ENCODE measurements at regions not wholly inside any gene's neighbourhood (a gene's known extent, or its start where the extent isn't known, plus 50 kb on each side); places are given as distances from the start of the nearest gene placed in this dataset.

GRCh38 chr2:128686881-128687555 lies 368.4 kb upstream of the HS6ST1 start:
- no peak for DNase-seq (ENCODE audit: low read depth in 2 of 2)

- no peak for DNase-seq (ENCODE audit: low read depth in 2 of 2)
These were observed 368.9 kb upstream of the HS6ST1 start for GRCh38 chr2:128687565-128687964.

GRCh38 chr2:128689971-128690370 lies 371.3 kb upstream of the HS6ST1 start:
- DNase-seq (ENCODE audit: low read depth in 2 of 2): no peak

DNA sequence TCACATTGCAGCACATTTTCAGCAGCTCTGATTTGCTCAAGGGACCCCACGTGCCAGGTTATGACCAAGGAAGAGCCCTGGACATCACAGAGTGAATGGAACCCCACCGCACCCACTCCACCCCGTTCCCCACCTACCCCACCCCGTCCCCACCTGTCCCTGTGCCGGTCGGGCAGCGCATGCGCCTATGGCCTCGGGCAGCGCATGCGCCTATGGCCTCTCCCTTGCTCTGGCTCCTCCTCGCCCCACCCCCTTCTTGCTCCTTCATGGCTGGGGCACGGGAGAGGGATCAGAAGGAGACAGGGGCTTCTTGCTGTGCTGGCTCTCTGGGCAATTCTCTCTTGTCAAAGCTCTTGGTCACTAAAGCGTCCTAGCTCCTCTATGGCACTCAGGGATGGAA lies 371.8 kb upstream of the HS6ST1 start:
- DNase-seq (ENCODE audit: low read depth in 2 of 2): no peak

DNA sequence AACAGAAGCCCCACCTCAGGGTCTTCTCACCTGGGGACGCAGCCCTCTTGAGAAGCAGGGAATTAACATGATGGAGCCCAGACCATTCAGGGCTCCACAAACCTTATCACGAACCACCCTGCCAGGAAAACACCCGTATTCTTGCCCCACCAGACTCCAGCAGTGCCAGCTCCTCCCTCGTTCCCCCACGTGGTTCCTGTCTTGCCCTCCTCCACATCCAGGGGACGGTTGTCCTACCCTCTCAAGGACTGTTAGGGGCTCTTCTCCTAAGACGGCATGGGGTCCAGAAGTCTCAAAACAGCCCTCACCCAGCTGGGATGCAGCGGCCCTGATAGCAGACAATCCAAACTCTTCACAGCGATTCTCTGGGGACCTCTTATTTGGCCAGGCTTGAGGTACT lies 372.2 kb upstream of the HS6ST1 start:
- DNase-seq (ENCODE audit: low read depth in 2 of 2): no peak

GRCh38 chr2:128691526-128691925 lies 372.9 kb upstream of the HS6ST1 start:
- no peak for DNase-seq (ENCODE audit: low read depth in 2 of 2)

- no peak for DNase-seq (ENCODE audit: low read depth in 2 of 2)
These were observed 374.5 kb upstream of the HS6ST1 start for GRCh38 chr2:128692895-128693742.

DNA sequence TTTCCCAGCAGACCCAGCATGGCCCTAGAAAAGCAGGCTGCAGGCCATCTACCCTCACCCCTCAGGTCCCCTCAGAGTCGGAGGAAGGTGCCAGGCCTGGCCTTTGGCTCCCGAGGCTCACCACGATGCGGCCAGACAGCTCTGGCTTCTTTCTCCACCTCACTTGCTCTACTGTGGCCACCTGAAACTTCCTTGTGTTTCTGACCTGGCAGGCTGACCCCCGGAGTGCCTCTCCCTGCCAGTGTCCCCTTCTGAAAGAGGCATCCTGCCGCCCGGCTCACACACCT lies 375.0 kb upstream of the HS6ST1 start:
- no peak for DNase-seq (ENCODE audit: low read depth in 2 of 2)

GRCh38 chr2:128695646-128696220 lies 377.1 kb upstream of the HS6ST1 start:
- DNase-seq (ENCODE audit: low read depth in 2 of 2): no peak

GRCh38 chr2:128696421-128696820 lies 377.8 kb upstream of the HS6ST1 start:
- no peak for DNase-seq (ENCODE audit: low read depth in 2 of 2)

- DNase-seq (ENCODE audit: low read depth in 2 of 2): no peak
These were observed 382.8 kb upstream of the HS6ST1 start for GRCh38 chr2:128701418-128701817.

DNA sequence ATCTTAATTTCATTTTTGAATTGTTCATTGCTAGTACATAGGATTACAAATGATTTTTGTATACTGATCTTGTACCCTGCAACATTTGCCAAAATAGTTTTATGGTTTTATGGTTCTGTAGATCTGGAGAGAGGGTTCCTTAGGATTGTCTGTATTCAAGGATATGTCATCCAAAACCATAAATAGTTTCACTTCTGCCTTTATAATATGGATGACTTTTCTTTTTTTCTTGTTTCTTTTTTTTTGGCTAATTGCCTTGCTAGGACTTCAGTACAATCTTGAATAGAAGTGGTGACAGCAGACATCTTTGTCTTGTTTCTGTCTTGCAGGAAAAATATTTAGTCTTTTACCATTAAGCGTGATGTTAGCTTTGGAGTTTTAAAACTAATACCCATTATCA lies 383.9 kb upstream of the HS6ST1 start:
- DNase-seq (ENCODE audit: low read depth in 2 of 2): no peak

GRCh38 chr2:128708106-128708816 lies 389.6 kb upstream of the HS6ST1 start:
- no peak for DNase-seq (ENCODE audit: low read depth in 2 of 2)

GRCh38 chr2:128710242-128710641 lies 391.6 kb upstream of the HS6ST1 start:
- DNase-seq (ENCODE audit: low read depth in 2 of 2): no peak

DNA sequence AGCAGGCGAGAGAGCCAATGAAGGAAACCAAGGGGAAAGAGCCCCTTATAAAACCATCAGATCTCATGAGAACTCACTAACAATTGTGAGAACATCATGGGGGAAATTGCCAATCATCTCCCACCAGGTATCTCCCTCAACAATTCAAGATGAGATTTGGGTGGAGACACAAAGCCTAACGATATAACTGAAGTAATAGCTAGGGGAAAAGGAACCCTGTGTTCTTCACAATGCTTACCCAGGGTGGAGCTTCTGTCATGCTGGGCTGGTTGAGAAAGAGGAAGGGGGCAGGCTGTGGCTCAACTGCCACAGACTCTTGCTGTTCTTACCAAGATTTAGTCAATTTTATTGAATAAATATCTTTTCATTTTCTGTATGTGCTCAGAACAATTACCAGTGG lies 392.1 kb upstream of the HS6ST1 start:
- no peak for DNase-seq (ENCODE audit: low read depth in 2 of 2)

- no peak for DNase-seq (ENCODE audit: low read depth in 2 of 2)
These were observed 395.6 kb upstream of the HS6ST1 start for GRCh38 chr2:128714285-128714684.

- no peak for DNase-seq (ENCODE audit: low read depth in 2 of 2)
These were observed 396.2 kb upstream of the HS6ST1 start for GRCh38 chr2:128714851-128715312.

DNA sequence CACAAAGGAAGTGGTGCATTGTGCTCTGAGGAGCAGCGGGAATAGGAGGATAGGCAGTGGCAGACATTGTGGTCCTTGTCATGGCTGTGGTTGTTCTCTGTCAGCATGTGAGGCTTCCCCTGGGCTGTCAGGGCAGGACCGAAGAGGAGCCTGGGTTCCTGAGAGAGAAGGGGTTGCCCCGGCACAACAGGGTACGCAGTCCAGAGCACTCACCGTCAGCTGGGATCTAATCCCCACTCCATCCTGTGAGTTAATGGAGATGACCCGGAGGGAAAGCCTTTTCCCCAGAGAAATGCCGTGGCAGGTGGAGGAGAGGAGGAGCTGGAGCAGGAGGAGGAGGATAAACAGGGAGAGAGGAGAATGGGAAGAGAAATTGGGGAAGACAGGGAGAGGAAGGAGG lies 396.7 kb upstream of the HS6ST1 start:
- DNase-seq (ENCODE audit: low read depth in 2 of 2): no peak

- no peak for DNase-seq (ENCODE audit: low read depth in 2 of 2)
These were observed 397.6 kb upstream of the HS6ST1 start for GRCh38 chr2:128716299-128716721.

DNA sequence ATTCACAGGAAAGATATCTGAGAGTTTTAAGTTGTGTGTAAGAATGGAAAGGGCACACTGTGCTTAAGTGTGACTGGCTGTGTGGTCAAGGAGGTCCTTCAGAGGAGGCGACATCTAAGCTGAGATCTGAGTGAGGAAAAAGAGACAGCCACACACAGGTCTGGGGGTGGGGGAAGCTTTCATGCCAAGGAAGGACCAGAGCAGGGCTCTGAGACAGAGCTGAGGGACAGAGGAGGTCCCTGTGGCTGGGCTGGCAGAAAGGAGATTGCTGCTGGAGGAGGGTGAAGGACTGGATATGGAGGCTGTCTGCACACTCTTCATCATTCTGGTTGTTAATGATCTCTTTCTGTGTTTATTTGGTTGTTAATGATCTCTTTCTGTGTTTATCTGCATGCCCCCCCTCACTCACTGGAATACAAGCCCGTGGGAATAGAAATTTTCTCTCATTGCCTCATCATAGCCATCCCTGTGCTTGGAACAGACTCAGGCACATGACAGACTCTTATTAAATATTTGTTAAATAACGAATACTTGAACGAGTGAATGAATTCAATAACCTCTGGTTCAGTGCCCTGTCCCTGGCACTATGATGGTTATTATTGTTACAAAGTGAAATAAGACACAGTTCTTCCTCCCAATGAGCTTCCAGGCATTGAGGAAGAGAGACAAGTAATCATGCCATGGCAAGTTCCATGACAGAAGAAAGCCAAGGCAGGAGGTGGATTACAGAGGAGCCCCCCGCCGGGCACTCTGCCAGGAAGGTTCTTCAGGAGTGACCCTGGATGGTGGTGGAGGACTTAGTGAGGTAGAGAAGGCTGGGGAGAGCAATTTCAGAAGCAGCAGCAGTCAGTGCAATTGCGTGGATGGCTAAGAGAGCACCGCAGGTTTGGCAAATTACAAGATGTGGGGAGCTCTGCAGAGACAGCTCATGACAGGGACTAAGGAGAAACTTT lies 399.4 kb upstream of the HS6ST1 start:
- no peak for DNase-seq (ENCODE audit: low read depth in 2 of 2)
